ENCODE measurements at regions not wholly inside any gene's neighbourhood (a gene's known extent, or its start where the extent isn't known, plus 50 kb on each side); places are given as distances from the start of the nearest gene placed in this dataset.

DNA sequence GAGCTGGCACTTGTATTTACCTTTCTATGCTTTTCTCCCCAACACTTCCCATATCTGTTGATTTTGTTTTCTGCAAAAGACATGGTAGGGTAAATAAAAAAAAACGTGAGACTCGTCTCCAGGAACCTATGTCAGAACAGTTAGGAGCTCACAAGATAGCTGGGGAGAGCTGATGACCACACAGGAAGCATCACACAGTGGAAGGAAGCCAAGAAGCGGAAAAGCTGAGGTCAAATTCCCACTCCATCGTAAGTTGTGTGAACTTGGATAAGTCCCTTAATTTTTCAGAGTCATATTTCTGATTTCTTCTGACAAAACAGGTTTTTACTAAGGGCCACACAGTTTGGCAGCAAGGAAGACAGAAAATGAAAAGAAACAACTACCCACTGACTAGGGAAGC lies 199.6 kb downstream of the KLF5 start:
- Histone ChIP-seq H3K36me3 (ENCODE audit: insufficient read depth) (no peaks in the 10 kb centered on the region), H2AFZ (ENCODE audit: low read depth) (no peak overlapping the region), H4K20me1 (ENCODE audit: insufficient read depth) (no peaks in the 10 kb centered on the region), H3K27me3 (ENCODE audit: insufficient read depth, low read depth) (no peaks in the 10 kb centered on the region), H3K9ac (no peak overlapping the region), H3K4me1 (ENCODE audit: low read depth, poor library complexity, severe bottlenecking) (no peaks in the 10 kb centered on the region), H3K79me2 (ENCODE audit: insufficient read depth, low read depth) (no peaks in the 10 kb centered on the region), H3K4me3 (IDR thresholded peaks at IDR 0.05; ENCODE audit: insufficient read depth, low read depth, low read length) (no peak overlapping the region), H3K4me2 (no peak overlapping the region), H3K27ac (no peak overlapping the region)
- TF ChIP-seq, protein P1, sequence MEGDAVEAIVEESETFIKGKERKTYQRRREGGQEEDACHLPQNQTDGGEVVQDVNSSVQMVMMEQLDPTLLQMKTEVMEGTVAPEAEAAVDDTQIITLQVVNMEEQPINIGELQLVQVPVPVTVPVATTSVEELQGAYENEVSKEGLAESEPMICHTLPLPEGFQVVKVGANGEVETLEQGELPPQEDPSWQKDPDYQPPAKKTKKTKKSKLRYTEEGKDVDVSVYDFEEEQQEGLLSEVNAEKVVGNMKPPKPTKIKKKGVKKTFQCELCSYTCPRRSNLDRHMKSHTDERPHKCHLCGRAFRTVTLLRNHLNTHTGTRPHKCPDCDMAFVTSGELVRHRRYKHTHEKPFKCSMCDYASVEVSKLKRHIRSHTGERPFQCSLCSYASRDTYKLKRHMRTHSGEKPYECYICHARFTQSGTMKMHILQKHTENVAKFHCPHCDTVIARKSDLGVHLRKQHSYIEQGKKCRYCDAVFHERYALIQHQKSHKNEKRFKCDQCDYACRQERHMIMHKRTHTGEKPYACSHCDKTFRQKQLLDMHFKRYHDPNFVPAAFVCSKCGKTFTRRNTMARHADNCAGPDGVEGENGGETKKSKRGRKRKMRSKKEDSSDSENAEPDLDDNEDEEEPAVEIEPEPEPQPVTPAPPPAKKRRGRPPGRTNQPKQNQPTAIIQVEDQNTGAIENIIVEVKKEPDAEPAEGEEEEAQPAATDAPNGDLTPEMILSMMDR (conservative IDR thresholded peaks at IDR 0.05; ENCODE audit: low read depth, low read length): no peak

DNA sequence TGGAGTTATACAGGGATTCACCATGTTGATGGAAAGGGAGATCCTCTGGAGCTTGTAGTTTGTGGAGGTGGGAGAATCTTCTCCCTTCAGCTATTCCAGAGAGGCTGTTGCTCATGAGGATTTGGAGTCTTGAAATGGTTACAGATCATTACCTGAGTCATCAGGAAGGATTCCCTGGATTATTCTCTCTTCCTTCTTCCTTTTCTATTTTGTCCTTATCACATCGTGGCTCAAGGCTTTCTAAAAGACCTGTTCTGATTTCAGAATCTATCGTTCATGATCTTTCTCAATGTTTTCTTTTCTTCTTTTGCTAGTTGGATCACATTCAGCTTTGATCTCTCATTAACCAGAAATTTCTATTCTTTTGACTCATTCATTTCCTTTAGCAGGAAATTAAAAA lies 196.0 kb downstream of the KLF5 start:
- Histone ChIP-seq H3K9ac (no peak overlapping the region), H4K20me1 (ENCODE audit: insufficient read depth) (no peaks in the 10 kb centered on the region), H3K36me3 (ENCODE audit: insufficient read depth) (no peaks in the 10 kb centered on the region), H3K79me2 (ENCODE audit: insufficient read depth, low read depth) (no peaks in the 10 kb centered on the region), H3K4me2 (no peak overlapping the region), H3K4me1 (ENCODE audit: low read depth, poor library complexity, severe bottlenecking) (no peaks in the 10 kb centered on the region), H3K27ac (no peak overlapping the region), H3K4me3 (IDR thresholded peaks at IDR 0.05; ENCODE audit: insufficient read depth, low read depth, low read length) (no peak overlapping the region), H3K27me3 (ENCODE audit: insufficient read depth, low read depth) (no peaks in the 10 kb centered on the region), H2AFZ (ENCODE audit: low read depth) (no peak overlapping the region)
- TF ChIP-seq, protein P1 (conservative IDR thresholded peaks at IDR 0.05; ENCODE audit: low read depth, low read length): no peak

DNA sequence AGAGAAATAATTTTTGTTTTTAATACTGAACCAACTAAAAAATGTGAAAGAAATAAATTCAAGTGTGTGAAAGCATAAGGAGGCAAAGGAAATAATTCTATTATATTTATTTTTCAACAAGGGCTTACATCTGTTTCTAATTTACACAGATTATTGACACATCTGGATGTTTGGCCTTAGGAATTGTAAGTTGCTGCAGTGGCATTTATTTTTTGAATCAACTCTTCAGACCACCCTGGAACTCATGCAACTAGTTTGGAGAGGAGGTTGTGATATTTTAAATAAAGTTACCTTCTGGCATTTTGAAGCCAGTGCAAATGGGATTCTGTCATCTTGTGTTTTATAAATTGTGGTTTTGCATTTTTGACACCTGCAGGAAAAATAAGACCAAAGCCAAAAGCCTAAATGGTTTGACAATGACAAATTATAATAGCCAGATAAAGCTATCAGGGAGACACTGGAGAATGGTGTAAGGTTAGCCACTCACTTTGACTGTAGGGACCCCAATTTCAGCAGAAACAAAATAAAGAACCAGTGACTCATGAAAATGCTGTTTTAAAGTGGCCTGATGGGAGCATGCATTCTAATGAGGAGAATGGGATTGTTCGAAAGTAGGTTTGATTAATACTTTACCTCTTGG lies 192.9 kb downstream of the KLF5 start:
- Histone ChIP-seq H4K20me1 (ENCODE audit: insufficient read depth) (no peaks in the 10 kb centered on the region), H3K9ac (no peak overlapping the region), H3K79me2 (ENCODE audit: insufficient read depth, low read depth) (no peaks in the 10 kb centered on the region), H3K4me3 (IDR thresholded peaks at IDR 0.05; ENCODE audit: insufficient read depth, low read depth, low read length) (no peak overlapping the region), H3K4me1 (ENCODE audit: low read depth, poor library complexity, severe bottlenecking) (no peaks in the 10 kb centered on the region), H2AFZ (ENCODE audit: low read depth) (no peak overlapping the region), H3K27me3 (ENCODE audit: insufficient read depth, low read depth) (no peaks in the 10 kb centered on the region), H3K36me3 (ENCODE audit: insufficient read depth) (no peaks in the 10 kb centered on the region), H3K27ac (no peak overlapping the region), H3K4me2 (no peak overlapping the region)
- TF ChIP-seq, protein P1 (conservative IDR thresholded peaks at IDR 0.05; ENCODE audit: low read depth, low read length): no peak

DNA sequence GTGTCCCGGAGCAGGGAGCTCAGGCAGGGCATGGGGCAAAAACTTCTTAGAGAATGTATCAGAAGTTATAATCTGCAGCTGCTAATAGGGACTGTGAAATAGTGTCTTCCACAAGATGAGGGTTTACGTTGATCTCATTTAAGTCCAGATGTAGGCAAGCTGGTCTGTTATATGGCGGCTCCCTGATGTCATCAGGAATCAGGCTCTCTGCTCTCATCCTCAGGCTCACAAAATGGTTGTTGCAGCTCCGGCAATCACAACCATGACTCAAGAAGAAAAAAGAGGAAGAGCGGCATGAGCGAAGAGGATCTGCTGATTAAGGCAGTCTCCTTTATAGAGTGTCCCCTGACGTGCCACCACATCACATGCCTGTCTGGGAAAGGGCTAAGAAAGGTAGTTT lies 191.3 kb downstream of the KLF5 start:
- no peak overlapping the region for H3K27ac ChIP-seq
- no peaks in the 10 kb centered on the region for H3K27me3 ChIP-seq (ENCODE audit: insufficient read depth, low read depth)
- H3K4me3 ChIP-seq (IDR thresholded peaks at IDR 0.05; ENCODE audit: insufficient read depth, low read depth, low read length): no peak overlapping the region
- H3K4me1 ChIP-seq (ENCODE audit: low read depth, poor library complexity, severe bottlenecking): no peaks in the 10 kb centered on the region
- no peaks in the 10 kb centered on the region for H3K79me2 ChIP-seq (ENCODE audit: insufficient read depth, low read depth)
- no peaks in the 10 kb centered on the region for H4K20me1 ChIP-seq (ENCODE audit: insufficient read depth)
- H3K9ac ChIP-seq: no peak overlapping the region
- no peak overlapping the region for H2AFZ ChIP-seq (ENCODE audit: low read depth)
- no peak overlapping the region for H3K4me2 ChIP-seq
- no peaks in the 10 kb centered on the region for H3K36me3 ChIP-seq (ENCODE audit: insufficient read depth)
- TF ChIP-seq, protein P1 (conservative IDR thresholded peaks at IDR 0.05; ENCODE audit: low read depth, low read length): no peak
